Calu3 (cell line): ENCODE measurements at regions not wholly inside any gene's neighbourhood (a gene's known extent, or its start where the extent isn't known, plus 50 kb on each side); places are given as distances from the start of the nearest gene placed in this dataset.

Experiments
- BruUV-seq: library from RNA; stranded (reverse); fragments of 400-500 nt; replicated peaks from 2 replicates; lab custom pipeline; 2021; lab: Mats Ljungman, UMichigan
- CTCF ChIA-PET: fragments of 300-600 bp; sonication (Branson Sonifier 250); formaldehyde crosslinking; loops from one replicate; lab custom pipeline; 2022; ENCODE audit warnings: antibody characterized with exemption; lab: Charles Lee
- DNase-seq: peaks from one replicate; pipeline ENCODE4 v3.0.0; 2022
- H3K27ac Mint-ChIP-seq: one replicate; pipeline ENCODE4 v1.8.0; 2022; ENCODE audit warnings: mixed read lengths; ENCODE audit not compliant: unreplicated experiment
- H3K27me3 Mint-ChIP-seq: one replicate; pipeline ENCODE4 v1.8.0; 2022; ENCODE audit warnings: mixed read lengths; ENCODE audit not compliant: unreplicated experiment
- H3K36me3 Mint-ChIP-seq: one replicate; pipeline ENCODE4 v1.8.0; 2022; ENCODE audit warnings: mild to moderate bottlenecking, moderate library complexity, mixed read lengths; ENCODE audit not compliant: insufficient read depth, unreplicated experiment
- H3K4me1 Mint-ChIP-seq: one replicate; pipeline ENCODE4 v1.8.0; 2022; ENCODE audit warnings: mild to moderate bottlenecking, low read depth, mixed read lengths; ENCODE audit not compliant: unreplicated experiment
- H3K4me3 Mint-ChIP-seq: one replicate; pipeline ENCODE4 v1.8.0; 2022; ENCODE audit warnings: mild to moderate bottlenecking, low read depth, moderate library complexity, mixed read lengths; ENCODE audit not compliant: unreplicated experiment
- H3K9me3 Mint-ChIP-seq: one replicate; pipeline ENCODE4 v1.8.0; 2022; ENCODE audit warnings: low read depth, mixed read lengths; ENCODE audit not compliant: unreplicated experiment
- intact Hi-C: fragments of 100-400 bp; cut with micrococcal nuclease; formaldehyde crosslinking; loops from one replicate; pipeline ENCODE4 v1.10.0; 2022; ENCODE audit not compliant: unreplicated experiment
- TF ChIP-seq, protein P1 (sequence below): fragments of 200-600 bp; IDR thresholded peaks from one replicate; pipeline ENCODE4 v1.8.0; 2022; ENCODE audit warnings: antibody characterized with exemption; ENCODE audit not compliant: unreplicated experiment

- Mint-ChIP-seq H3K36me3 (no peaks in the 10 kb centered on the region), H3K9me3 (no peaks in the 10 kb centered on the region), H3K27ac (no peak overlapping the region), H3K27me3 (no peaks in the 10 kb centered on the region), H3K4me3 (no peak overlapping the region), H3K4me1 (peaks cover 18% of the 10 kb centered on the region)
- CTCF ChIA-PET, result no interaction called here
- intact Hi-C loops, result no loop called here
- DNase-seq, result no peak
- TF ChIP-seq, protein P1, sequence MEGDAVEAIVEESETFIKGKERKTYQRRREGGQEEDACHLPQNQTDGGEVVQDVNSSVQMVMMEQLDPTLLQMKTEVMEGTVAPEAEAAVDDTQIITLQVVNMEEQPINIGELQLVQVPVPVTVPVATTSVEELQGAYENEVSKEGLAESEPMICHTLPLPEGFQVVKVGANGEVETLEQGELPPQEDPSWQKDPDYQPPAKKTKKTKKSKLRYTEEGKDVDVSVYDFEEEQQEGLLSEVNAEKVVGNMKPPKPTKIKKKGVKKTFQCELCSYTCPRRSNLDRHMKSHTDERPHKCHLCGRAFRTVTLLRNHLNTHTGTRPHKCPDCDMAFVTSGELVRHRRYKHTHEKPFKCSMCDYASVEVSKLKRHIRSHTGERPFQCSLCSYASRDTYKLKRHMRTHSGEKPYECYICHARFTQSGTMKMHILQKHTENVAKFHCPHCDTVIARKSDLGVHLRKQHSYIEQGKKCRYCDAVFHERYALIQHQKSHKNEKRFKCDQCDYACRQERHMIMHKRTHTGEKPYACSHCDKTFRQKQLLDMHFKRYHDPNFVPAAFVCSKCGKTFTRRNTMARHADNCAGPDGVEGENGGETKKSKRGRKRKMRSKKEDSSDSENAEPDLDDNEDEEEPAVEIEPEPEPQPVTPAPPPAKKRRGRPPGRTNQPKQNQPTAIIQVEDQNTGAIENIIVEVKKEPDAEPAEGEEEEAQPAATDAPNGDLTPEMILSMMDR, result no peak
- no TSS peak for BruUV-seq
Measured at GRCh38 chr13:109346060-109346459, 440.3 kb downstream of the IRS2 start.

DNA sequence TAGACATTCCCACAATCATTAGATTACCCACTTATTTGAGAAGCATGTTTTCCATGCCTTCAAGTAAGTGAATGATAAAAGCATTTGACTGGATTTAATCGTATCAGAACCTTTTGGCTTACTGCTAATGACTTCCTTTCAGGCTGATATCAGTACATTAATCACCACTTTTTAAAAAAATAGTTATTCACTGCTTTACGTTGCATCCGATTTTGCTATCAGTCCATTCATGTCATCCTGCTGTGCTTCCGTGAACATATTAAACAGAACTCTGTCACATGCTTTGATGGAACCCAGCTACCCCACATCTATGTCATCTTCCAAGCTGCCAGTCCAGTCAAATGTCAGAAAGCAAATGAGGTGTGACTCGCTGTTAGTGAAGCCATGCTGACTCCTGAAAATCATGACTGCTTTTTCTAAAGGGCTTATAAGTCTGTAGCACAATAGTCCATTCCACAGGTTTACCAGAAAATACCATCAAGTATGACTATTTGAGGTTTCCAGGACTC is 440.9 kb downstream of the IRS2 start:
- no peaks in the 10 kb centered on the region for H3K9me3 Mint-ChIP-seq
- no peaks in the 10 kb centered on the region for H3K36me3 Mint-ChIP-seq
- H3K4me1 Mint-ChIP-seq, result peaks cover 18% of the 10 kb centered on the region
- no peak overlapping the region for H3K27ac Mint-ChIP-seq
- TF ChIP-seq, protein P1, result no peak
- H3K4me3 Mint-ChIP-seq, result no peak overlapping the region
- intact Hi-C loops, result no loop called here
- DNase-seq, result no peak
- H3K27me3 Mint-ChIP-seq, result no peaks in the 10 kb centered on the region
- CTCF ChIA-PET, result no interaction called here
- no TSS peak for BruUV-seq

GRCh38 chr13:109344552-109345157 is 441.7 kb downstream of the IRS2 start:
- peaks cover 16% of the 10 kb centered on the region for H3K4me1 Mint-ChIP-seq
- intact Hi-C loops, result no loop called here
- H3K27me3 Mint-ChIP-seq, result no peaks in the 10 kb centered on the region
- no TSS peak for BruUV-seq
- no peaks in the 10 kb centered on the region for H3K36me3 Mint-ChIP-seq
- H3K9me3 Mint-ChIP-seq, result no peaks in the 10 kb centered on the region
- H3K4me3 Mint-ChIP-seq, result no peak overlapping the region
- no peak for DNase-seq
- CTCF ChIA-PET, result no interaction called here
- TF ChIP-seq, protein P1, result no peak
- H3K27ac Mint-ChIP-seq, result no peak overlapping the region

- Mint-ChIP-seq H3K27ac (no peak overlapping the region), H3K4me3 (no peak overlapping the region)
- no peak for DNase-seq
Measured at GRCh38 chr13:109336730-109337129, 449.7 kb downstream of the IRS2 start.

More at GRCh38 chr13:109336730-109337129, 449.7 kb downstream of the IRS2 start:
- H3K36me3 Mint-ChIP-seq, result no peaks in the 10 kb centered on the region
- H3K27me3 Mint-ChIP-seq, result no peaks in the 10 kb centered on the region
- H3K9me3 Mint-ChIP-seq, result no peaks in the 10 kb centered on the region
- TF ChIP-seq, protein P1, result no peak
- CTCF ChIA-PET, result no interaction called here
- intact Hi-C loops, result no loop called here
- BruUV-seq, result no TSS peak
- no peaks in the 10 kb centered on the region for H3K4me1 Mint-ChIP-seq
